ENCODE measurements at regions not wholly inside any gene's neighbourhood (a gene's known extent, or its start where the extent isn't known, plus 50 kb on each side); places are given as distances from the start of the nearest gene placed in this dataset.

- DNase-seq (ENCODE audit: low read depth in 1 of 2, low spot score in 2 of 2) (no peak), FAIRE-seq (no peak)
- Histone ChIP-seq H3K4me2 (ENCODE audit: insufficient read depth in 1 of 2, low read depth in 2 of 2, low read length in 2 of 2) (no peak overlapping the region), H3K4me3 (ENCODE audit: extremely low read depth in 1 of 4, insufficient read depth in 2 of 4, low read depth in 3 of 4, low read length in 4 of 4) (no peak overlapping the region), H2BK120ac (replicated peaks; ENCODE audit: low read depth, low read length) (no peak overlapping the region), H3K36me3 (ENCODE audit: control insufficient read depth in 2 of 4, insufficient read depth in 4 of 4, low read length in 3 of 4) (no peaks in the 10 kb centered on the region), H3K4ac (replicated peaks; ENCODE audit: insufficient read length, low read depth, low read length) (no peak overlapping the region), H4K20me1 (replicated peaks in 1 of 2; ENCODE audit: control insufficient read depth in 1 of 2, insufficient read depth in 2 of 2, low read length in 2 of 2) (no peaks in the 10 kb centered on the region), H4K5ac (ENCODE audit: insufficient read length, low read depth, low read length) (no peak overlapping the region), H3K9me3 (ENCODE audit: insufficient read depth in 2 of 2, low read depth in 1 of 2, low read length in 1 of 2) (no peaks in the 10 kb centered on the region), H2BK5ac (ENCODE audit: low read depth, low read length) (no peak overlapping the region), H2BK15ac (ENCODE audit: low read length) (no peak overlapping the region), H4K8ac (ENCODE audit: extremely low read depth, insufficient read depth, low read length) (no peak overlapping the region), H3K9ac (replicated peaks in 1 of 4; ENCODE audit: extremely low read depth in 1 of 4, low read depth in 3 of 4, low read length in 3 of 4) (no peak overlapping the region), H2AK5ac (ENCODE audit: low read depth, low read length) (no peak overlapping the region), H2BK12ac (ENCODE audit: low read depth, low read length) (no peak overlapping the region), H3K14ac (ENCODE audit: insufficient read length) (no peak overlapping the region), H3K79me1 (ENCODE audit: low read depth, low read length) (no peaks in the 10 kb centered on the region), H3K4me1 (replicated peaks in 1 of 4; ENCODE audit: control insufficient read depth in 3 of 4, insufficient read depth in 4 of 4, low read length in 3 of 4) (no peaks in the 10 kb centered on the region), H3K56ac (replicated peaks; ENCODE audit: insufficient read length, low read depth, low read length) (no peak overlapping the region), H3K27ac (ENCODE audit: low read depth, low read length) (no peak overlapping the region), H2BK20ac (ENCODE audit: low read length) (no peak overlapping the region), H3K79me2 (ENCODE audit: control insufficient read depth in 1 of 2, insufficient read depth in 2 of 2, low read length in 2 of 2) (no peaks in the 10 kb centered on the region), H3K23ac (ENCODE audit: insufficient read length) (no peak overlapping the region), H4K91ac (replicated peaks; ENCODE audit: insufficient read length, low read length) (no peak overlapping the region), H3K27me3 (replicated peaks in 1 of 4; ENCODE audit: control insufficient read depth in 3 of 4, extremely low read depth in 1 of 4, insufficient read depth in 3 of 4, low read length in 3 of 4) (no peaks in the 10 kb centered on the region), H3K18ac (ENCODE audit: extremely low read depth, low read length) (no peak overlapping the region), H3K23me2 (ENCODE audit: low read depth, low read length) (no peaks in the 10 kb centered on the region), H2AFZ (ENCODE audit: low read length) (no peak overlapping the region)
- TF ChIP-seq, protein P1, sequence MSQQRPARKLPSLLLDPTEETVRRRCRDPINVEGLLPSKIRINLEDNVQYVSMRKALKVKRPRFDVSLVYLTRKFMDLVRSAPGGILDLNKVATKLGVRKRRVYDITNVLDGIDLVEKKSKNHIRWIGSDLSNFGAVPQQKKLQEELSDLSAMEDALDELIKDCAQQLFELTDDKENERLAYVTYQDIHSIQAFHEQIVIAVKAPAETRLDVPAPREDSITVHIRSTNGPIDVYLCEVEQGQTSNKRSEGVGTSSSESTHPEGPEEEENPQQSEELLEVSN (IDR thresholded peaks at IDR 0.05) = no peak
- TF ChIP-seq, protein P2, sequence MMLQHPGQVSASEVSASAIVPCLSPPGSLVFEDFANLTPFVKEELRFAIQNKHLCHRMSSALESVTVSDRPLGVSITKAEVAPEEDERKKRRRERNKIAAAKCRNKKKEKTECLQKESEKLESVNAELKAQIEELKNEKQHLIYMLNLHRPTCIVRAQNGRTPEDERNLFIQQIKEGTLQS (IDR thresholded peaks at IDR 0.05; ENCODE audit: insufficient read depth, low read depth, low read length) = no peak
- TF ChIP-seq KDM1A (IDR thresholded peaks at IDR 0.05; ENCODE audit: borderline replicate concordance, low read length) (no peak), EZH2 (IDR thresholded peaks at IDR 0.05; ENCODE audit: low read depth, low read length, severe bottlenecking) (no peak), CTBP2 (IDR thresholded peaks at IDR 0.05; ENCODE audit: borderline replicate concordance, insufficient read depth, insufficient read length, low read length) (no peak), TAF7 (optimal IDR thresholded peaks at IDR 0.05; ENCODE audit: borderline replicate concordance, low read depth, low read length) (no peak), POLR2AphosphoS5 (IDR thresholded peaks at IDR 0.05; ENCODE audit: low read depth, low read length) (no peak), TBP (IDR thresholded peaks at IDR 0.05; ENCODE audit: low read depth, low read length) (no peak), BCL11A (IDR thresholded peaks at IDR 0.05; ENCODE audit: low read depth in 2 of 2, low read length in 2 of 2) (no peak), ZNF274 (IDR thresholded peaks at IDR 0.05; ENCODE audit: borderline replicate concordance, extremely low read depth, low read length) (no peak), CHD2 (IDR thresholded peaks at IDR 0.05; ENCODE audit: low read length) (no peak)
- ChIA-PET CTCF (ENCODE audit: partially characterized antibody) (no interaction called here), POLR2A (ENCODE audit: partially characterized antibody) (no interaction called here)
- 88% methylated on average over 4 of the region's 4 CpGs; no CpG with 5 or more reads in 1 of the 2 experiments for WGBS, 2 experiments (ENCODE audit: extremely low coverage in 1 of 2, insufficient coverage in 1 of 2, insufficient read length in 1 of 2, insufficient replicate concordance in 2 of 2, low coverage in 1 of 2, low lambda C conversion rate in 2 of 2, missing lambda C conversion rate in 1 of 2)
Observed at GRCh38 chr13:76542176-76542575, 344.0 kb downstream of the KCTD12 start.

Data from H1 (cell line).